Skin of body (tissue), 2 donors: ENCODE measurements at regions not wholly inside any gene's neighbourhood (a gene's known extent, or its start where the extent isn't known, plus 50 kb on each side); places are given as distances from the start of the nearest gene placed in this dataset. TPM values are rescaled to one million over a fixed set of nuclear protein-coding genes. Genes with fewer than 3 reads are reported as not detected.

ENCODE experiments used
- DNase-seq: peaks from one replicate; lab custom pipeline; 2025; lab: John Stamatoyannopoulos, UW
- small RNA-seq: library from RNA; depleted of rRNA; stranded (forward); fragments of <200 nt; gene quantifications from one replicate; pipeline ENCODE3, GENCODE V24; 2014; ENCODE audit warnings: low replicate concordance

DNA sequence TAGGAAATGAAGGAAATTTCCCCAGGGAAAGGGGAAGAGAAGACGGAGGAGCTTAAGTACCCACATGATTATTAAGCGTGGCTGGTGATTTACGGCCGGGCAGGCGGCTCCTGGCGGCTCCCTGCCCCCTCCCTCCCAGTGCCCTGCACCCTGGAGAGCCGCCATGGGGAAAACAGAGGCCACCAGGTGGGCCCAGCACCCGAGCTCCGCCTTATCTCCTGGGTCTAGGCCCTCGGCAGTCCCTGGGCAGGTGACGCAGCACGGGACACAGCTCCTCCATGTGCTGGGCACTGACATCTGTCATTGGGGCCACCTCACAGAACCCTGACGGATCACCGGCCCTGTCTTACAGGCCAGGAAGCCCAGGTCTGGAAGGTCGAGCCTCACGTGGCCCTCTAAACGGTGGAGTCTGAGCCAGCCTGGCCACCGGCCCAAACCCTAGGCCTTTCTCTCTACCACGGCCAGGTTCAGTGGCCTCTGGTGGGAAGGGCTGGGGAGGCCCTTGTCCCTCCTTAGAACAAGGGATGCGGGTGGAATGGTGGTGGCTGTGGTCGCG lies 60.2 kb upstream of the PPARA start:
- no peak for DNase-seq

DNA sequence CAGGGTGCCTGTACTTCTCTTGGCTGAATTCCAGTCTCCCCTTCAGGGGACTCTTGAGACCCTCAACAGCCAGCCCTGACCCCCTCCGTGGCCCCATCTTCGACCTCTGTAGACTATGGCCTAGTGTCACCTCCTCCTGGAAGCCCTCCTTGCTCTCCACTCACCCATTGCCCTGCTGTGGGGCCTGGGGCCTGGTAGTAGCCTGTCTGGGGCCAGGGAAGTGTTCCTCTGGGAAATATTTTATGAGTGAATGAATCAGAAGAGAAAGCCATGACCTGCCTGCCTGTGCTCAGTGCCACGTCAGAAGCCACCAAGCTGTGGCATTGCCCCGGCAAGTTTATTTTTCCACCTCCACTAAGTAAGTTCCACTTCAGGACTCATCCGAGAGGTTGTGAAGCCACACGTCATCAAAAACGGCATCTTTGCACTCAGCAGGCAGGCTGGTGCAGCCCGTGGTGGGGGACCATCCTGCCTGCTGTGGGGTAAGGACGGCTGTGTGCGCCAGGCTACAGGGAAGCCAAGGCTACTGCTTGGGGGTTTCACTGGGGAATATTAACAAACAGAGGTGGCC lies 59.6 kb upstream of the PPARA start:
- no peak for DNase-seq

DNA sequence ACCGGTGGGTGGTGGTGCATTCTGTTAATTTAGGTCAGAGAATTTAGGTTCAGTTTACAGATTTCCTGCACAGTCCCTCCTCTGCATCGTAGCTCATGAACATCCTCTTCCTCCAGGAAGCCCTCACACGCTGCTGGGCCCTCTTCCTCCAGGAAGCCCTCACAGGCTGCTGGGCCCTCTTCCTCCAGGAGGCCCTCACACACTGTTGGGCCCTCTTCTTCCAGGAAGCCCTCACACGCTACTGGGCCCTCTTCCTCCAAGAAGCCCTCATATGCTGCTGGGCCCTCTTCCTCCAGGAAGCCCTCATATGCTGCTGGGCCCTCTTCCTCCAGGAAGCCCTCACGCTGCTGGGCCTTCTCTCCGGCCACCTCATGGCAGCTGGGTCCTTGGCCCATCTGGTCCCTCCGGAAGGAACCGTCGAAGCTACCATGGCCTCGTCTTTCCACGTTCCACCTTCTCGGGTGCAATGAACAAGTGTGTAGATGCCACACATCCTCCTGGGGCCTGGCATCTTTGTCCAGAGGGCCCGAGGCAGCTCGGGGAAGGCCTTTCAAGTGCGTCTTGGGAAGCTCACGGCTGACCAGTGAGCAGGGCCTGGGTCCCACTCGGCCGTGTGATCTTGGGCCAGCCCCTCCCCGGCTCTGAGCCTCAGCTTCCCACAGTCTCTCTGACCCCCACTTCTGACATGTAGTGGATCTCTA lies 58.9 kb upstream of the PPARA start:
- DNase-seq = no peak

DNA sequence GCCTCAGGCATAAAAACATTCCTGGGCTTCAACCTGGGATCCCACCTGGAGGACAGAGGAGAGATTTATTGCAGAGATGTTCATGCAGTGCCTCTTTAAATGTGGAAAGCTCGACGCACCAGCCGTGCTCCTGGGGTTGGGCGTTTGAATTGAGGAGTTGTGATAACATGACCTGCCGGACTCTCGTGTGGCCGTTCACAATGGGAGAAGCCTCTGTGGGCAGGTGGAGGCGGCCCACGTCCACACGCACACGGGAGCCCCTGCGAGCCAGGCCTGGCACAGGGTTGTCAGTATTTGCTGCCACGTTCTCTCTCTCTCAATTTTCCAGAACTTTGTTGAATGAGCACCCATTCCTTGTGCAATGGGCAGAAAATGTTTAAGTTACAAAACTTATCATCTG lies 58.3 kb upstream of the PPARA start:
- DNase-seq = no peak

DNA sequence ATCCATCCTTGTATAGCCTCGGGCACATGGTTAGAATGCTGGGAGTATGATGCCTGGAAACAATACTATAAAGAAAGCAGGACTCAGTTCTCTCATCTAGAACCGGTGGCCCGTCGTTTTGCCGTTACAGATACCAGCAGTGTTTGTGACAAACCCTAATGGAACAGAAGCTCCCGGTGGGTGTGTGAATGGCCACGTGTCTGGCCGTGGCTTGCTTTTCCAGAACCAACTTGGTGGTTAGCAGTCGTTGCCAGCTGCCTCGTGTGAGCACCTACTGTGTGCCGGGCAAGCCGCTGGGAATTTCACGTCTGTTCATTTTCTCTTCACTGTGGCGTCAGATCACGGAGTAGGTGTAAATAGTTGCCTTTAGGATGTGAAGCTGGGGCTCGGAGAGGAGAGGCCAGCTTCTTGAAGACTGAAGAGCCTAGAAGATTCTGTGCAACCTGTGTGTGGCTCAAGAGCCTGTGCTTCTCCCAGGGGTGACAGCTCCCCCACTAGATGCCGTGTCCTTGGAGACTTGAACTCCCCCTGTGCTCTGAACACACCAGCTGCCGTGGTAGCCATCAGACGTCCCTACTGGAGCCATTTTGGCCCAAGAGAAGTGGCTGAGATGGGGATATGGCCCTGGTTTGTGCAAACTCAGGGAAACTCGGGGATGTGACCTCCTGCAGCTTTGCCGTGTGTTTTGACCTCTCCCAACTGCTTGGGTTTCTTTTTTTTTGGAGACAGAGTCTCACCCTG lies 57.5 kb upstream of the PPARA start:
- no peak for DNase-seq

DNA sequence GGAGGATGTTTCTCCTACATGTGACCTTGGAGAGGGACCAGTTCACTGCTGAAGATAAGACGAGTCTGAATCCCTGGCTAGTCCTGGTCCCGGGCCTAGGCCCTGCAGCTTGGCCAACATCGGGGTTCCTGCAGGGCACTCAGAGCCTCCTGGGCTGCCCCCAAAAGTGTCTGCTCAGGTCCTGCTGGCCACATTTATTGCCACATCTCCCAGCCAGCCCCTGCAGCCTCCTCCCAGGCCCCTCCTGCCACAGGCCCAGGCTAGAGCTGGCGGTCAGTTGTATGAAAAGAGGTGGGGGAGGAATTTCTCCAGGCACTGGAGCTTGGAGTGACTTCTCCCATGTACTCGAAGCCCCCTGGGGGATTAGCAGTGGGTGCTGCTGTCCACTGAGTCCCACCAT lies 56.5 kb upstream of the PPARA start:
- no peak for DNase-seq

DNA sequence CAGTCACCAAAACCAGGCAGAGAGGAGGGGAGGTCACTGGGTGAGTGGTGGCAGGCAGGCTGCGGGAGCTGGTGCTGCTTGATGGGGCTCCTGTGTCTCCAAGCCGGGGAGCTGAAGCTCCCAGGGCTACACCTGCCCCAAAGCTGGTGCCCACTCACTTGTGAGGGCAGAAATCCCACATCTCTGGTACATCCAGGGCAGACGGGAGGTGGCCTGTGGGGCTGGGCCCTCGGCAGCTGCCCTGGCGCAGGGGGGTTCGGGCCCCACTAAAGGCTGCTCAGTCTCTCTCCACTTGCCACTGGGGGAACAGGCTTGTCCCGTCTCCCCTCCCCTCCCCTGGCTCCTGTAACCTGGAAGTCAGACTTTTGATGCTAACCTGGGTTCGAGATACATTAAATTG lies 55.6 kb upstream of the PPARA start:
- no peak for DNase-seq

DNA sequence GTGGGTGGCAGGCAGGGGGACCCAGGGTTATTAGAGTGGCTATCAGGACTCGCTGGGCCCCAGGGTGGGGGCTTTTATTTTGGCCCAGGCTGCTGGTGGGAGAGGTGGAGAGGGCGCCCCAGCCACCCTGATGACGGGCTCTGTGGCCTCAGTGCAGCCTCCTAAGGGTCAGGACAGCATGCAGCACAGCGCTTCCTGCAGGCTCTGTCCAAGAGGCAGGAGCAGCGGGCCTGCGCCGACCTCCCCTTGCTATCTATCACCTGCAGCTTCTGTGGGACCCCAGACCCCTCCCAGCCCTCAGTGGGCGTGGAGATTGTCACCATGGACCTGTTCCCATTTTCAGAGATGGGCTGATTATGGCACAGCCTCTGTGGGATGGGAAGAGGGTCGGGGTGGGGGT lies 54.3 kb upstream of the PPARA start:
- DNase-seq = no peak

DNA sequence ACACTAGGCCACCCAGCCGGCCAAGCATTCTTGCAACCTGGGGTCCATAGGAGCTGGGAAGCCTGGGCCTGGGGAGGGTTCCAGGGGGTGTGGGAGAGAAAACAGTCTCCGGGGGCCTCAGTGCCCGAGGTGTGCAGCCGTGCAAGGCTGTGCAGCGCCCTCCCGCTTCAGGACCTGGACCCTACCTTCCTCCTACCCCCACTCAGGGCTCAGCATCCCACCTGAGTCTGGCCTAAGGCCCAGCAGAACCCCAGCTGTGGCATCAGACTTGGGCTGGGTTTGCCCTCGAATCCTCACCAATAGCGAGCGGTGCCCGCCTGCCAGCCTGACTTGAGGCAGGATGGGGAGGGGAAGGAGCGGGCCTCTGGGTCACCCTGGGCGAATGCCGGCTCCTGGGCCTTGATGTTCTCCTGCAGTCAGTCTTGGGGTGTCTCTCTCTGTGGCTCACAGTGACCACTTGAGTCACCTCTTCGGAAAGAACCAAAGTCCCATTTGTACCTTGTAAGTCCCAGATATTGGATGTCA lies 53.6 kb upstream of the PPARA start:
- no peak for DNase-seq

- no peak for DNase-seq
These were observed 52.9 kb upstream of the PPARA start for GRCh38 chr22:46097268-46097900.

DNA sequence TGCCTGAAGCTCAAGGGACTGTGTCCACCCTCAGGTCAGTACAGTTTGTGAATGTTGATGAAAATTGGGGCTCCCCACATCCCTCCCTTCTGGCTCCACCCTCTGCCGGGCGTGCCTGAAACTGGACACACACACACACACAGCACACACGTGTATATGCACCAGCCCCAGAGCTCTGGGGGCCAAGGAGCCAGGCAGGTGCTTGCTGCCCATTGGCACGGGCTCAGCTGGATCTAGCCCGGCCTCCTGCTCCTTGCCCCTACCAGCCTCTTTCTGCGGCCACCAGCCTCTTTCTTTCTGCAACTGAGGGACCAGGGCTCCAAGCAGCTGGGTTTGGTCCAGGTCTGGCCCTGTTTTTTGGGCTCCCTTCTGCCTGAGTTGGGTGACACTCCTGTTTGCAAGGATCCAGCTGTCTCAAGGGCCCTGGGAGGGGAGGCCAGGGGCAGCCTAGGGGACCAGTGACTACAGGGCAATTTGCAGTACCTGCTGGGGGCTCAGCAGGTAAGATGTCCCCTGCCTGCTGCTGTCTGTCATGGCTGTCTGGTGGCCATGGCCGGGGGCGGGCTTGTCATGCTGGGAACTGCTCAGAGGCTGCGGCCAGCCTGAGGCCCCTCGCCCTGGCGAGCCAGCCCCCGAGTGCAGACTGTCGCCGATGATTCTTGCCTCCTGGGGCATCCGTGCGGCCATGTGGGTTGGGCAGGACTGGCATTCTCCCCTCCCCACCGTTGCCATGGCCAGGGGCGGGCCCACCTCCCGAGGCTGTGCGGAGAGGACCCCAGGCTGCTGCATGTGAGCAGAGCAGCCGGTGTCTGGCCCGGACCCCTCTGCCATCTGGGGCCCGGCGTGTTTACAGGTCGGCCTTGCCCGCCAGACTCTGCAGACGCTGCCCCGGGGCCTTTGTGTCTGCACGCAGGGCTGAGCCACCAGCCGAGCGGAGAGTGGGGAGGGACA lies 51.5 kb upstream of the PPARA start:
- no peak for DNase-seq

- DNase-seq = no peak
These were observed 50.6 kb upstream of the PPARA start for GRCh38 chr22:46099740-46100139.

- no peak for DNase-seq
These were observed 49.8 kb upstream of the PPARA start for GRCh38 chr22:46100401-46101105.

Small RNA genes in the stretch of these regions (small RNA-seq; reads per million reads assigned to genes)
- not detected for gene MIR3619
